ENCODE measurements at regions not wholly inside any gene's neighbourhood (a gene's known extent, or its start where the extent isn't known, plus 50 kb on each side); places are given as distances from the start of the nearest gene placed in this dataset.

GRCh38 chr2:16330012-16330411, 335.6 kb downstream of the CYRIA start:
- dilution Hi-C loops (cut with HindIII; ENCODE audit: low sequenced_read_pairs, unreplicated experiment) = no loop called here
- POLR2A ChIA-PET (ENCODE audit: unreplicated experiment) = no interaction called here
- no peak for DNase-seq

More at GRCh38 chr2:16330012-16330411, 335.6 kb downstream of the CYRIA start:
- in situ Hi-C loops (cut with MboI; ENCODE audit: low sequenced_read_pairs) (no loop called here), intact Hi-C loops (cut with micrococcal nuclease) (no loop called here)
- Histone ChIP-seq H3K27me3 (ENCODE audit: control insufficient read depth, insufficient read depth, low read length) (no peaks in the 10 kb centered on the region), H2AK9ac (replicated peaks; ENCODE audit: low read depth, low read length, poor library complexity) (no peak overlapping the region), H3K9me1 (ENCODE audit: insufficient read depth, low read length) (no peaks in the 10 kb centered on the region), H3K36me3 (ENCODE audit: control insufficient read depth, insufficient read depth, low read length) (no peaks in the 10 kb centered on the region), H3K27ac (ENCODE audit: insufficient read depth, low read length) (no peak overlapping the region), H4K8ac (ENCODE audit: low read depth in 2 of 2, low read length in 2 of 2) (no peak overlapping the region), H4K20me1 (ENCODE audit: insufficient read depth, low read length) (no peaks in the 10 kb centered on the region), H3K23ac (ENCODE audit: low read depth, low read length) (no peak overlapping the region), H2BK120ac (ENCODE audit: low read depth, low read length) (no peak overlapping the region), H2BK5ac (ENCODE audit: low read depth, low read length, poor library complexity, severe bottlenecking) (no peak overlapping the region), H3K56ac (ENCODE audit: extremely low read depth, insufficient read depth, low read length) (no peak overlapping the region), H3K79me1 (ENCODE audit: low read depth in 1 of 2, low read length in 2 of 2) (no peaks in the 10 kb centered on the region), H4K91ac (ENCODE audit: insufficient read depth, low read depth, low read length) (no peak overlapping the region), H2AK5ac (ENCODE audit: low read depth, low read length) (no peak overlapping the region), H2BK15ac (ENCODE audit: low read depth, low read length) (no peak overlapping the region), H3K9me3 (ENCODE audit: control insufficient read depth, insufficient read depth, low read length) (peaks cover 32% of the 10 kb centered on the region), H3K4me2 (ENCODE audit: low read depth, low read length) (no peak overlapping the region), H3K9ac (ENCODE audit: low read depth, low read length) (no peak overlapping the region), H4K5ac (ENCODE audit: low read depth, low read length) (no peak overlapping the region), H2AFZ (replicated peaks; ENCODE audit: low read length, poor library complexity) (no peak overlapping the region), H2BK20ac (ENCODE audit: low read depth, low read length) (no peak overlapping the region), H3K14ac (replicated peaks; ENCODE audit: low read depth, low read length) (no peak overlapping the region), H3K4me3 (ENCODE audit: insufficient read depth, low read depth, low read length) (no peak overlapping the region), H3K4ac (ENCODE audit: low read depth, low read length) (no peak overlapping the region), H3K18ac (ENCODE audit: low read depth, low read length) (no peak overlapping the region), H3K4me1 (ENCODE audit: control insufficient read depth, insufficient read depth, low read length) (no peaks in the 10 kb centered on the region)
- TF ChIP-seq BHLHE40 (IDR thresholded peaks at IDR 0.05; ENCODE audit: low read depth, low read length) (no peak), POLR2A (IDR thresholded peaks at IDR 0.05; ENCODE audit: low read depth, low read length) (no peak), CTCF (conservative IDR thresholded peaks at IDR 0.05; ENCODE audit: low read depth, low read length) (no peak), RFX5 (IDR thresholded peaks at IDR 0.05; ENCODE audit: low read depth, low read length) (no peak), USF2 (IDR thresholded peaks at IDR 0.05; ENCODE audit: low read depth, low read length) (no peak), MXI1 (IDR thresholded peaks at IDR 0.05; ENCODE audit: borderline replicate concordance, low read depth, low read length) (no peak), ELK1 (IDR thresholded peaks at IDR 0.05; ENCODE audit: borderline replicate concordance, low read depth, low read length) (no peak), MAZ (IDR thresholded peaks at IDR 0.05; ENCODE audit: borderline replicate concordance, low read depth, low read length) (no peak), SMC3 (IDR thresholded peaks at IDR 0.05; ENCODE audit: low read depth, low read length) (no peak), FOS (IDR thresholded peaks at IDR 0.05; ENCODE audit: low read depth, low read length) (no peak), CEBPB (IDR thresholded peaks at IDR 0.05; ENCODE audit: low read depth, low read length) (no peak), RCOR1 (IDR thresholded peaks at IDR 0.05; ENCODE audit: insufficient replicate concordance, low read length) (no peak), MAFK (IDR thresholded peaks at IDR 0.05; ENCODE audit: low read depth, low read length) (no peak), CHD1 (IDR thresholded peaks at IDR 0.05; ENCODE audit: low read depth, low read length) (no peak), RAD21 (IDR thresholded peaks at IDR 0.05; ENCODE audit: low read length) (no peak), NFE2L2 (IDR thresholded peaks at IDR 0.05; ENCODE audit: low read depth, low read length) (no peak)
- 20% methylated on average over 1 of the region's 8 CpGs; no CpG with 5 or more reads in 1 of the 2 experiments for WGBS, 2 experiments (ENCODE audit: extremely low coverage in 2 of 2, insufficient read length in 1 of 2)
- BruUV-seq (replicated peaks) = no TSS peak
- CTCF ChIA-PET = interaction anchor here (0.6 kb wide), 1 partner anchor 630 kb away, joined by 4 read pairs; no protein-coding TSS in a partner anchor
- no peak for ATAC-seq (ENCODE audit: low read depth)

Data from IMR-90 (cell line).